ENCODE measurements at regions not wholly inside any gene's neighbourhood (a gene's known extent, or its start where the extent isn't known, plus 50 kb on each side); places are given as distances from the start of the nearest gene placed in this dataset.

DNA sequence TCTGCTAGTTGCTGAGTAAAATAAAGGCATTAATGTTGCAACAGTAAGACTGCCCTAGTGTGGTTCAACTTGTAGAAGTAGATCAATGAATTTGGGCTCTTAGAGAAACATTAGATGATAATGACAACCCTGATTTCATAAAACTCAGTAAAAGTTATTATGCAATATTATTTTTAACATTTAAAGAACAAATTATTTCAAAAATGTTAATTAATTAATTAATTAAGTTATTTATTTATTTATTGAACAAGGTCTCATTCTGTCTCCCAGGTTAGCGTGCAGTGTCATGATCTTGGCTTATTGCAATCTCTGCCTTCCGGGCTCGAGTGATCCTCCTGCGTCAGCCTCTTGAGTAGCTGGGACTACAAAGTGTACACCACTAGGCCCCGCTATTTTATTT, 1016.4 kb downstream of the VRK1 start:
- no peak for DNase-seq
- ChIA-PET POLR2A (no interaction called here), CTCF (no interaction called here)
- no peaks in the 10 kb centered on the region for H3K27me3 Mint-ChIP-seq
- TF ChIP-seq, protein P1, sequence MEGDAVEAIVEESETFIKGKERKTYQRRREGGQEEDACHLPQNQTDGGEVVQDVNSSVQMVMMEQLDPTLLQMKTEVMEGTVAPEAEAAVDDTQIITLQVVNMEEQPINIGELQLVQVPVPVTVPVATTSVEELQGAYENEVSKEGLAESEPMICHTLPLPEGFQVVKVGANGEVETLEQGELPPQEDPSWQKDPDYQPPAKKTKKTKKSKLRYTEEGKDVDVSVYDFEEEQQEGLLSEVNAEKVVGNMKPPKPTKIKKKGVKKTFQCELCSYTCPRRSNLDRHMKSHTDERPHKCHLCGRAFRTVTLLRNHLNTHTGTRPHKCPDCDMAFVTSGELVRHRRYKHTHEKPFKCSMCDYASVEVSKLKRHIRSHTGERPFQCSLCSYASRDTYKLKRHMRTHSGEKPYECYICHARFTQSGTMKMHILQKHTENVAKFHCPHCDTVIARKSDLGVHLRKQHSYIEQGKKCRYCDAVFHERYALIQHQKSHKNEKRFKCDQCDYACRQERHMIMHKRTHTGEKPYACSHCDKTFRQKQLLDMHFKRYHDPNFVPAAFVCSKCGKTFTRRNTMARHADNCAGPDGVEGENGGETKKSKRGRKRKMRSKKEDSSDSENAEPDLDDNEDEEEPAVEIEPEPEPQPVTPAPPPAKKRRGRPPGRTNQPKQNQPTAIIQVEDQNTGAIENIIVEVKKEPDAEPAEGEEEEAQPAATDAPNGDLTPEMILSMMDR (IDR thresholded peaks at IDR 0.05): no peak
- peaks cover 9% of the 10 kb centered on the region for H3K9me3 Mint-ChIP-seq
- no peaks in the 10 kb centered on the region for H3K4me1 Mint-ChIP-seq
- intact Hi-C loops (cut with micrococcal nuclease): no loop called here
- no peak overlapping the region for H3K27ac Mint-ChIP-seq
- H3K36me3 Mint-ChIP-seq (ENCODE audit: low read depth): no peaks in the 10 kb centered on the region
- H3K4me3 Mint-ChIP-seq: no peak overlapping the region
- ATAC-seq (ENCODE audit: low read depth): no peak

DNA sequence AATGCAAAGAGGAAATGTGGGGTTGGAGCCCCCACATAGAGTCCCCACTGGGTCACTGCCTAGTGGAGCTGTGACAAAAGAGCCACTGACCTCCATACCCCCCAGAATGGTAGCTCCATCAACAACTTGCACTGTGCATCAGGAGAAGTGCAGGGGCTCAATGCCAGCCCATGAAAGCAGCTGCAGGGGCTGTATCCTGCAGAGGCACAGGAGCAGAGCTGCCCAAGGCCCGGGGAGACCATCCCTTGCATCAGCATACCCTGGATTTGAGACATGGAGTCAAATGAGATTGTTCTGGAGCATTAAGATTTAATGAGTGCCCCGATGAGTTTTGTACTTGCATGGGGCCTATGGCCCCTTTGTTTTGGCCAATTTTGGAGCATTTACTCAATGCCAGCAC, 1023.6 kb downstream of the VRK1 start:
- DNase-seq (no peak), ATAC-seq (ENCODE audit: low read depth) (no peak)
- Mint-ChIP-seq H3K4me1 (no peaks in the 10 kb centered on the region), H3K4me3 (no peak overlapping the region), H3K9me3 (peaks cover 12% of the 10 kb centered on the region), H3K27ac (no peak overlapping the region), H3K27me3 (no peaks in the 10 kb centered on the region), H3K36me3 (ENCODE audit: low read depth) (no peaks in the 10 kb centered on the region)
- TF ChIP-seq, protein P1 (IDR thresholded peaks at IDR 0.05): no peak
- intact Hi-C loops (cut with micrococcal nuclease): no loop called here
- POLR2A ChIA-PET: no interaction called here
- CTCF ChIA-PET: no interaction called here

DNA sequence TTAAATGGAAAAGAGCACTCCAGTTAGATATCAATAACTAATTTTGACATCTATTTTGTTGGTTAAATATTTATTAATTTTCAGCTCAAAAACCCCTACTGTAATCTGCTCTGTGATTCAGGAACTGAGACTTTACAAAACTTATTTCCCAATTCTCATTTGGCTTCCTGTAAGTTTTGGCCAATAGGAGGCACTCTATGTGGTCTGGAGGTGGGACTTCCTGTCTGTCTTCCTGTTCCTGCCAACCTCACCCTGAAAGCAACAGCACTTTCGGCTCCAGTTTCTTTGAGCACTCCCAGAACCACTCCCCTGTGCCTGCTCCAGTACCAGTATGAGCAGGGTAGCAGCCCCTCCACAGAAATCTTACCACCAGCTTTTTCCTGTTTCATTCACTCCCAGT, 1027.0 kb downstream of the VRK1 start:
- Mint-ChIP-seq H3K27ac (no peak overlapping the region), H3K4me3 (no peak overlapping the region), H3K27me3 (no peaks in the 10 kb centered on the region), H3K36me3 (ENCODE audit: low read depth) (no peaks in the 10 kb centered on the region), H3K9me3 (peaks cover 8% of the 10 kb centered on the region), H3K4me1 (no peaks in the 10 kb centered on the region)
- TF ChIP-seq, protein P1 (IDR thresholded peaks at IDR 0.05): no peak
- DNase-seq (no peak), ATAC-seq (ENCODE audit: low read depth) (no peak)
- intact Hi-C loops (cut with micrococcal nuclease): no loop called here
- ChIA-PET POLR2A (no interaction called here), CTCF (no interaction called here)

DNA sequence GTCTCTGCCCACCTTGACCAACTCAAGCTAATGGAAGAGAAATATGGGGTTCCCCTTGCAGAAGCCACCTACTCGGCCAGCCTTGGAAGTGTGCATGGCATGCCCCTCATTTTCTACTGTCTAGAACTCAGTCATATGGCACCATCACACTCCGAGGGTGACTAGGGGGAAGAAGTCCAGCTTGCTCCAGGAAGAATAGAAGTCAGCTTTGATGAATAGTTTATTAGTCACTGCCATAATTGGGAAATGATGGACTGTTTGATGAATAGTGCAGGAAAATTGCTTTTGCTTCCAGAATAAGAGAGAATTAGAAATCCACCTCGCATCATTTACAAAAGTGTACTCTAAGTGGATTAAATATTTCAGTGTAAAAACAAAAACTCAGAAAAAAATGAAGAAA, 1030.6 kb downstream of the VRK1 start:
- no peaks in the 10 kb centered on the region for H3K36me3 Mint-ChIP-seq (ENCODE audit: low read depth)
- POLR2A ChIA-PET: no interaction called here
- CTCF ChIA-PET: no interaction called here
- no peaks in the 10 kb centered on the region for H3K27me3 Mint-ChIP-seq
- TF ChIP-seq, protein P1 (IDR thresholded peaks at IDR 0.05): no peak
- no peak overlapping the region for H3K4me3 Mint-ChIP-seq
- DNase-seq (no peak), ATAC-seq (ENCODE audit: low read depth) (no peak)
- intact Hi-C loops (cut with micrococcal nuclease): no loop called here
- peaks cover 13% of the 10 kb centered on the region for H3K9me3 Mint-ChIP-seq
- no peaks in the 10 kb centered on the region for H3K4me1 Mint-ChIP-seq
- H3K27ac Mint-ChIP-seq: no peak overlapping the region

DNA sequence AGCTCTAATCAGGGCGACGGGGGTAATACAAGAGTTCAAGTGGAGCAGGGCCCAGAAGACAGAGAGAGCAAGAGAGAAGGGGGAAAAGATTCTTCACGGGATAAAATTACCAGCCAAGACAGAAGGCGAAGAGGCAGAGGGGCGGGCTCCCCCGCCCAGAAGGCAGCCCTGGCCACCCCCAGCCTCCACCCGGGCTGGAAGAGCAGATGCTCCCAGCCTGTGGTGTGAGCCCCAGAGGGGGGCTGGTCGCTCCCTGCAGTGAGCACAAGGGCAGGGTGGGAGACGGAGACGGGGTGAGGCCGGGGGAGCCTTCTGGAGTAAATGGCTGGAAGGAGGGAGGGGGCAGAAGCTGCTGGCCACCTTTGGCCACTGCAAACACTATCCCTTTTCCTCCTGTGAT, 1035.6 kb downstream of the VRK1 start:
- TF ChIP-seq, protein P1 (IDR thresholded peaks at IDR 0.05): no peak
- Mint-ChIP-seq H3K27me3 (no peaks in the 10 kb centered on the region), H3K36me3 (ENCODE audit: low read depth) (no peaks in the 10 kb centered on the region), H3K4me3 (no peak overlapping the region), H3K9me3 (peaks cover 5% of the 10 kb centered on the region), H3K27ac (no peak overlapping the region), H3K4me1 (no peaks in the 10 kb centered on the region)
- CTCF ChIA-PET: no interaction called here
- DNase-seq (no peak), ATAC-seq (ENCODE audit: low read depth) (no peak)
- POLR2A ChIA-PET: no interaction called here
- intact Hi-C loops (cut with micrococcal nuclease): no loop called here

Measured in activated B cell treated with CpG ODN at 0.5 μM for 24 hours (primary cell).